Posterior cingulate gyrus (tissue), 11 donors: ENCODE measurements at regions not wholly inside any gene's neighbourhood (a gene's known extent, or its start where the extent isn't known, plus 50 kb on each side); places are given as distances from the start of the nearest gene placed in this dataset.
"Not testable (repeated sequence)": the region's sequence is repeated elsewhere in the genome, so short reads cannot be mapped to it uniquely, and the experiment has no call there.

Source experiments
- DNase-seq, 10 donors: peaks; one replicate each; pipeline versions ENCODE4 v3.0.0 to v3.0.0-alpha.2; 2020 to 2021; ENCODE audit warnings: mixed read lengths in 3 of 10
- intact Hi-C: fragments of 100-400 bp; cut with DNase I; formaldehyde crosslinking; loops from one replicate; pipeline ENCODE4 v1.15.1; 2023

DNA sequence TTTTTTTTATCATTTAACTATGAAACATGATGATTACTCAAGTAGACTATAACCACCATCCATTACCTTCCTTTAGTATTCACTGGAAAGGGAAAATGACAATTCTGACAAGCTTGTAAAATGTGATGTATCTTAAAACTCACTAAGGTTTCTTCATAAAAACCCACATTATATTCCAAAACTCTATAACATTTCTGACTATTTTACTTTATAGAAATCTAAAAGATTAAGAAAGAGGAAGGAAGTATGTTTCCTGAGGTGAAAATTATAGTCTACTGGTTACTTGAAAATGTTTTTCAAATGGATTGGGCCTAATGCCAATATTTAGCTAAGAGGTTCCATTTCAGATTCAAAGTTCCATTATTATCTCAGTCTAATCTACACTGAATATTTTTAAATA lies 1982.2 kb upstream of the C9orf72 start:
- intact Hi-C loops, result no loop called here
- DNase-seq, result no peak

- no peak for DNase-seq
- intact Hi-C loops, result no loop called here
Measured at GRCh38 chr9:29556317-29556716, 1983.0 kb upstream of the C9orf72 start.

DNA sequence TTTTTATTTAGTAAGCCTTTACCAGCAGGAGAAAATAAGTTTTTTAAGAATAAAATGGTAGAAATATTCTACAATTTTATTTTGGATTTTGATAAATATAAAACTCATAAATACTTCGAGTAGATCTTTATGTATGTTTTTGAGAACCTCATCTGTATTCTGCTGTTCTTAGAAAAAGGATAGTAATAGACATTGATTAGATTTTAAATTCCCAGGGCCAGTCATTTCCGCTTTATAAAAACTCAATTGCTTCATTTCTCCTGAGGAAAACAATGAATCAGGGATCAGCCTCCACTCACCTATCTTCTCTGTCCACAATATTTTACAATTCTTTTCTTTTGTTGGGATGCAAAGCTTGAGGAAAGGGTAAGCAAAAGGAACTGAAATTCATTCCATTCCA lies 1983.5 kb upstream of the C9orf72 start:
- intact Hi-C loops, result no loop called here
- no peak for DNase-seq

DNA sequence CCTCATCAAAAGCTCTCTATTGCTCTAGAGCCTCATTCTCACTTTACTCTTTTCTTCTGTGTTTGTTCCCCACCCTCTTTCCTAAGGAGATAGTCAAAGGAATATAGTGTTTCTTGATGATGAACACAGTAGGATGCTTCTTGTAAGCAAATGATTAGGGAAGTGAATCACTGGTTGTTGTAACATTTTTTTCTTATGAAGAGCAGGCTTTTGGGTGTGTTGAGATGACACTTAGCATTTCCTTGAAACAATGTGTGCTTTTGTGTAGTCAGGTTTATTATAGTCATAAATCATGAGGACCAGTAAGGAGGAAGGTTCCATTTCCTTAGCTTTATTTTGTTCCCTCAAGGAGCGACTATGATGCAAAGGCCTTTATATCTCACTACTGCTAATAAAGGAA lies 1991.3 kb upstream of the C9orf72 start:
- DNase-seq, result no peak
- intact Hi-C loops, result no loop called here

DNA sequence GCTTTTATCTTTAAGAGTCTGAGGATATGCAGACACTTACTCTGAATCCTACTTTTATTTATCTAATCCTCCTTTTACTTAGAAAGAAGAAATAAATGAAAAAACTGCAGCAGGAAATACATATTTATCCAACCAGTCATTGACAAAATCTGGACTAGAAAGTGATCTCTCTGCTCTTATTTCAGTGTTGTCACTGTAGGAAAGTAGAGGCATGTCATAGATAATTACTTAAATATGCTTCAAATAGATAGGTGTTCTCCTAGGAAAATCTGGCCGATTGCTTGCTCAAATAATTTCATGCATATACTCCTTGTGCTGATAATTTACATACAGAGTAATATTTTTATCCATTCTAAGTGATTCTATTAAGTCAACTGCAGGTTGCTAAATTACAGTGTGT lies 2001.9 kb upstream of the C9orf72 start:
- intact Hi-C loops, result no loop called here
- no peak for DNase-seq

DNA sequence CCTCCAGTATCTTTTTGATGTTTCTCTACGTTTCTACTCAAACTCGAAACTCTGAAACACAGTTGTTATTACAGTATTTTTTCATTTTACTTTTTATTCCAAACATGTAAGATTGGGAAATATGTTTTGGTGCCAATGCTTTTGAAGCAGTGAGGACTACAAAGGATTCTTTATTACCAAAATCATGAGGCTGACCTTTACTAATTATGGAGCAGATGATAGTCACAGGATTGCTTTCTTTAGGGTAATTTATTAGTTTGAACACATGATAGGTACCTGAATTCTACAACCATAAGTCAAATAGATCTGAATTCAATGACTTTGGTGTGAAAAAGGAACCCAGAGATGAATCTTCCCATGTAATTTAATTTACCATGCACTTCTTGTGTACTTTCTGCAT lies 2015.1 kb upstream of the C9orf72 start:
- no peak for DNase-seq
- intact Hi-C loops, result no loop called here

DNA sequence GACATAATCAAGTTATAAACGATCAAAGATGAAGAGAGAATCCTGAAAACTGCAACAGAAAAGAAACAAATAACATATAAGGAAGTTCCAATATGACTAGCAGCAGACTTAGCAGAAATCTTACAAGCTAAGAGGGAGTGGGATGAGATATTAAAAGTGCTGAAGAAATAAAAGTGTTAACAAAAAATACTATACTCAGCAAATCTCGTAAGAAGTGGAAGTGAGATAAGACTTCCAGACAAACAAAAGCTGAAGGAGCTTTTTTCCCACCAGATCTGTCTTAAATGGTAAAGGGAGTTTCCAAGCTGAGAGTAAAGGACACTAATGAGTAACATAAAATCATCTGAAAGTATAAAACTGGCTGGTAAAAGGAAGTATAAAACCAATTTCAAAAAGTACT lies 2036.0 kb upstream of the C9orf72 start:
- intact Hi-C loops, result no loop called here
- no peak for DNase-seq

DNA sequence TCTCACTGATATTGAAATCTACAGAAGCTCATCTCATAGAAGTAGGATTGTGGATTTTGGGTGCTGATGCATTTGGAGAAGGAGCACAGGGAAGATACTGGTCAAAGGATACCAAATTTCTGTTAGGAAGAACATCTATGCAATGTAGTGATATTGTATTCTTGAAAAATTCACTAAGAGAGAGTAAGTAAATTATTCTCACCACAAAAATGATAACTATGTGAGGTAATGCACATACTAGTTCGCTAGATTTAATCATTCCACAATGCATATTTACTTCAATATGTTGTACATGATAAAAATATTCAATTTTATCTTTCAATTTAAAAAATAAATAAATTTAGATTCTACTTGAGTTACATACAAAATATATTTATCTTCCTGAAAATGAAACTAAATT lies 2040.5 kb upstream of the C9orf72 start:
- DNase-seq, result no peak
- intact Hi-C loops, result no loop called here

DNA sequence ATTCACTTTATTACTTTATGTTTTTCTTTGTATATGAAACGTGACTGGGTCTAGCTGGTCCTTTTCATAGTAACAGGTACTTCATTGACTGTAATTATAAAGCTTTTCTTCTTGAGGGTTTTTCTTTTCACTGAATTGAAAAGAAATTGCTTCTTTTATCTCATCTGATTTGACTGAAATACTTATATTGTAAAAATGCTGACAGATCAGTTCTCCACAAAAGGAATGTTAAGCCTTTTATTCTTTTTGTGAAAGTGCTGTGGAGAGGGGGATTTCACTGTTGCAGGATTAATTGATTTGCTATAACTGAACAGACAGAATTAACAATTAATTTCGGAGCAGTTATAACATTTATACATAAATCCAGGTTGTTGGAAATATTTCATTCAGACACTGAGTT lies 2043.6 kb upstream of the C9orf72 start:
- no peak for DNase-seq
- intact Hi-C loops, result no loop called here

- no peak for DNase-seq
- intact Hi-C loops, result no loop called here
Measured at GRCh38 chr9:29625292-29625731, 2052.0 kb upstream of the C9orf72 start.

DNA sequence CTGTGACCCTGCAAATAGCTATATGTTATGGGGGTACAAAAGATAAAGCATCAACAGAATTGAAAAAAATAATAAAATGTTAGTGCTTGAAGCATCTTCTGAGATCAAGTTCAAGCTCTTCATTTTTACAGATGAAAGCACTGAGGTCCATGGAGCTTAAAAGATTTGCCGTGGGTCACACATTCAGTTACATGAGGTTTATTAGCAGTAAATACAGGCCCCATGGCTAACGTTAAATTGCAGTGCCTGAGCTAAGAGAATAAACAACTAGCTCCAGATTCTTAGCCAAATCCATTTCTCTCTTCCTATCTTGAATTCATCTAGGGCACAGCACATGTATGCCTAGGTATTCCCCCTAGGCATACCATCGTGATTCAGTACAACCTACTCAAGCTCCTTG lies 2052.7 kb upstream of the C9orf72 start:
- no peak for DNase-seq
- intact Hi-C loops, result no loop called here

GRCh38 chr9:29628856-29629255 lies 2055.6 kb upstream of the C9orf72 start:
- intact Hi-C loops, DNase-seq: not testable (repeated sequence)

DNA sequence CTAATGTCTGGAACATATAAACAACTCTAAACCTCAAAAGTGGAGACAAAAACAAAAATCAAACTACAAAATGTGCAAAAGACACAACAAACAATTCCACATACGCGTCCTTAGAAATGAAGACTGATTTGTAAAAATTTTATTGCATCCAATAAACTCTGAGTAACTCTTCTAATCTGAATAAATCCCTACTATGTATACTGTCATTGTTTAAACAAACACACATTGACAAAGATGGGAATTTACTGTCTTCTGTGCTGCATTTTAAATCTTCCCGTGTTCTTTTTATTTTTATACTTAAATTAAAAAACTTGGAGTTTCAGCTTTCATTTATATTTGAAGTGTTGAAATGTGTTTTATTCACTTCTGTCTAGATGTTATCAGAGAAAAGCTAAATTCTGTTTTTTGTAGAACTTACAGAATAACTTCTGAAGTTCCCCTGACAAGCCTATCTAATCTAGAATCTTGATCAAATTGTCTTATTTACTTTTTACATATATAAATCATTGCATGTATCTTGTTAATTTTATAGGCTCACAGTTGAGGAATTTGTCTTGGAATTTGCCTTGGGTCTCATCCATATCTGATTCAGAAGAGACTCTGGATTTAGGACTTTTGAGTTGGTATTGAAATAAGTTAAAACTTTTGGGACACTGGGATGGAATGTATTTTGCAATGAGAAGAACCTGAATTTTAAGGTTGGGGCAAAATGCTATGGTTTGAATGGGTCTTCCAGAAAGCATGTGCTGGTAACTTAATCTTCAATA lies 2064.4 kb upstream of the C9orf72 start:
- DNase-seq, result no peak
- intact Hi-C loops, result no loop called here

DNA sequence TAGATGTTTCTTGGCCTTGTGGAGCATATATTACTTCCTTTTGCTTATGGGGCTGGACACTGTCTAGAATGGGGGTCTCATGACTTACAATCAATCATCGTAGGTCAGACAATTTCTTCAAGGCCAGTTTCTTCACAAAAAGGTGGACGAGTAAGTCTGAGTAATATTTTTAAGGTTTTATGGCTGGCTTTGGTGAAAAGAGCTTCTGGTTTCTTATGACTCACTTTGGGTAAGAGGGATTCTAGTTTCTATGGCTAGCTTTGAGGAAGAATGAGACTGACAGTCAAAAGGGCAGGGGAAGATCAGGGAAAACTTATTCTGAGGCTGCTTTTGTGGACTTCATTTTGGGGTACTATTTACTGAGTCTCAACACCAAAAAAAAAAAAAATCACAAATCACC lies 2067.2 kb upstream of the C9orf72 start:
- no peak for DNase-seq
- intact Hi-C loops, result no loop called here

GRCh38 chr9:29644514-29644913 lies 2071.2 kb upstream of the C9orf72 start:
- intact Hi-C loops, result no loop called here

GRCh38 chr9:29647451-29647850 lies 2074.2 kb upstream of the C9orf72 start:
- intact Hi-C loops, result no loop called here

More at GRCh38 chr9:29644514-29644913, 2071.2 kb upstream of the C9orf72 start:
- no peak for DNase-seq

GRCh38 chr9:29648132-29648531 lies 2074.9 kb upstream of the C9orf72 start:
- intact Hi-C loops, result no loop called here
- no peak for DNase-seq

More at GRCh38 chr9:29647451-29647850, 2074.2 kb upstream of the C9orf72 start:
- DNase-seq, result no peak

- no peak for DNase-seq
- intact Hi-C loops, result no loop called here
Measured at GRCh38 chr9:29648601-29649000, 2075.3 kb upstream of the C9orf72 start.

DNA sequence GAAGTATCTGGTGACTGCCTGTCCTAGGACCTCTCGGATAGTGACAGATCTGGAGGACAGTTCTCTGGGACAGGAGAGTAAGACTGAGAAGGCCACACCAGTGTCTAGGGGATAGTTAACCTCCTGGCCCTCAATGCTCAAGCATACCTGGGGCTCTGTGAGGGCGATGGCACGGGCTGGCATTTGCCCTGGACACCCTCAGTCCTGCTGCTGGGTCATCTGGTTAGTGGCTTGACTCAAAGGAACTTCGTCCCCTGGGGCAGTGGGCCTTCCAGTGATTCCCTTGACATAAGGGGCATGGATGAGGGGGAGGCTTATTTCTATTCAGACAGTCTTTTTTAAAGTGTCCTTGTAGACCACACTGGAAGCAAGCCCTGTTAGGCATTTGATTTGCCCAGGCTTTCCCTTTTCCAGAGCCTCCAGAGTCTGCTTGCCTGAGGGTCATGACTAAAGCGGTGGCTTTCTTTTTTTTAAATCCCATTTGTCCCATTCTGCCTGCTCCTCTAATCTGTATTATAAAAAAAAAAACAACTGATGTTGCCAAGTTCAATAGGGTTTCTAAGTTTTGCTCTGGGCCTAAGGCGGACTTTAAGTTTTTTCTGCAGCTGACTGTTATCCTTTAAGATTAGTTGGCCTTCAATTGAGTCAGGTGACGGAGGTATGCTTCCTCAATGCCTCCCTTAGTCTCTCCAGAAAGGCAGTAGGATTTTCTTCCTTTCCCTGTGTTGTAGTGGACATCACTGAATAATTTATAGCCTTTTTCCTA lies 2083.5 kb upstream of the C9orf72 start:
- peak in 1 of 10 donors; percentile 61 for DNase-seq
- intact Hi-C loops, result no loop called here

DNA sequence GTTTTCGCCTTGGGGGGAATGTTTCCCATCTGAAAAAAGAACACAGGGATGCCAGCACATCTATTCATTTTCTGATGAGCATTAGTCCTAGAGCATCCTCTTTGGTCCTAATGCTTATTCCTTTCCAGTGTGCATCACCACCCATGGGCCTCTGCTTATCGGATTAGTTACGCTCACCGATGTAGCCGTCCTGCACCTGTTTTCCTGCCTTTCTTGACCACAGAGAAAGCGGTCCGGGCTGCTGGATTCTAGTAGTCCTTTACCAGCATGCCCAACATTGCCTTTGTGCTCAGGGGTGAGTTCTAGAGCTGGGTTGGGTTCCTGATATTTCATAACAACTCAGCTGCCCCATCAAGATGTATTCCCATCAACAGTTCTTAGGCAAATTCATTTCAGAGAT lies 2084.5 kb upstream of the C9orf72 start:
- DNase-seq, result no peak
- intact Hi-C loops, result no loop called here

DNA sequence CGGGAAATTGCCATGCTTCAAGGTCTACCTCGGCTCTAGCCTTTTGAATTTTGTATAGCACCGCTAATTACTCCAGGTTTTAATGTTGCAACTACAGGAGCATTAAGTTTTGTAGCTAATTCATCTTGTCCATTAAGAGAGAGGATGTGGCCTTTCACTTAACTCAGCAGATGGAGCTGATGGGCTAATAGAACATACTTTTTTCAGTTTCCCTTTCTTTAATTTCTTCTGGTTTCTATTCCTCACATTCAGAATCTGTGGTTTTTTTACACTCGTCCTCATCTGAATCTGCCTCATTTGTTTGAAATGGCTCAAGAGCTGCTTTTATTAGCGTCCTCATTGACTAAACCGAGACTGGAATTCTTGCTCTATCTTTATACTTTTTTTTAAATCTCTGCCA lies 2085.7 kb upstream of the C9orf72 start:
- intact Hi-C loops, result no loop called here
- no peak for DNase-seq

GRCh38 chr9:29659736-29660135 lies 2086.5 kb upstream of the C9orf72 start:
- intact Hi-C loops, result no loop called here
- DNase-seq, result no peak
